ENCODE measurements at regions not wholly inside any gene's neighbourhood (a gene's known extent, or its start where the extent isn't known, plus 50 kb on each side); places are given as distances from the start of the nearest gene placed in this dataset.

DNA sequence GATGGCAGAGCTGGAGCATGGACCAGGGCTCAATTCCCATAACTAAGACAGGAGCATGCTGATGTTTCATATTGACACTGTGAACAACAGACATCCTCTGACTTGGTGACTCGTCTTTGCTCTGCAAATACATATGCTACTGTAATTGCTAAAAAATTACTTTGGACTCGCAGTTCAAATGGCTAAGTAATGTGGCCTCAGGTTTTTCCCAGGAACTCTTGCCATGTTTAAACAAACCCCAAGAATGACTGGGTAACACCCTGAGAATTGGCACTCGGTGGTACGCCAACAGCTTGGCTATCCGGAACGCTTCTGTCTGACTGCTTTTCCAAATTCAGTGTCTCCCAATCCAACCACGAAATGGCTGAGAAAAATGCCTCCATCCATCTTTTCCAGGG, 456.7 kb upstream of the THBS1 start:
- no peak overlapping the region for H4K5ac ChIP-seq (ENCODE audit: insufficient read length, low read depth, low read length)
- H2BK12ac ChIP-seq (ENCODE audit: low read depth, low read length), result no peak overlapping the region
- no peak overlapping the region for H3K56ac ChIP-seq (replicated peaks; ENCODE audit: insufficient read length, low read depth, low read length)
- no peak overlapping the region for H2AK5ac ChIP-seq (ENCODE audit: low read depth, low read length)
- POLR2A ChIA-PET (ENCODE audit: partially characterized antibody), result no interaction called here
- CTCF ChIA-PET (ENCODE audit: partially characterized antibody), result interaction anchor here (0.6 to 2.8 kb wide), 3 partner anchors 307 to 458 kb away, joined by 3 to 11 read pairs (median 3); partner anchors contain the start of gene THBS1
- 96% methylated on average over 7 of the region's 7 CpGs; no CpG with 5 or more reads in 1 of the 2 experiments for WGBS, 2 experiments (ENCODE audit: extremely low coverage in 1 of 2, insufficient coverage in 1 of 2, insufficient read length in 1 of 2, insufficient replicate concordance in 2 of 2, low coverage in 1 of 2, low lambda C conversion rate in 2 of 2, missing lambda C conversion rate in 1 of 2)
- H3K23me2 ChIP-seq (ENCODE audit: low read depth, low read length), result 0 out of 2 replicates have a peak, but pooled peaks cover 1% of the 10 kb centered on the region
- H3K14ac ChIP-seq (ENCODE audit: insufficient read length), result no peak overlapping the region
- no peaks in the 10 kb centered on the region for H3K79me2 ChIP-seq (ENCODE audit: control insufficient read depth in 1 of 2, insufficient read depth in 2 of 2, low read length in 2 of 2)
- no peaks in the 10 kb centered on the region for H3K79me1 ChIP-seq (ENCODE audit: low read depth, low read length)
- H3K9ac ChIP-seq (replicated peaks in 1 of 4; ENCODE audit: extremely low read depth in 1 of 4, low read depth in 3 of 4, low read length in 3 of 4), result no peak overlapping the region
- H3K27ac ChIP-seq (ENCODE audit: low read depth, low read length), result no peak overlapping the region
- H2BK20ac ChIP-seq (ENCODE audit: low read length), result no peak overlapping the region
- no peak overlapping the region for H3K4me2 ChIP-seq (ENCODE audit: insufficient read depth in 1 of 2, low read depth in 2 of 2, low read length in 2 of 2)
- no peak overlapping the region for H2BK120ac ChIP-seq (replicated peaks; ENCODE audit: low read depth, low read length)
- H3K18ac ChIP-seq (ENCODE audit: extremely low read depth, low read length), result no peak overlapping the region
- H4K20me1 ChIP-seq (replicated peaks in 1 of 2; ENCODE audit: control insufficient read depth in 1 of 2, insufficient read depth in 2 of 2, low read length in 2 of 2), result no peaks in the 10 kb centered on the region
- no peak overlapping the region for H4K91ac ChIP-seq (replicated peaks; ENCODE audit: insufficient read length, low read length)
- H3K9me3 ChIP-seq (ENCODE audit: insufficient read depth in 2 of 2, low read depth in 1 of 2, low read length in 1 of 2), result no peaks in the 10 kb centered on the region
- H3K27me3 ChIP-seq (replicated peaks in 1 of 4; ENCODE audit: control insufficient read depth in 3 of 4, extremely low read depth in 1 of 4, insufficient read depth in 3 of 4, low read length in 3 of 4), result no peaks in the 10 kb centered on the region
- H3K36me3 ChIP-seq (ENCODE audit: control insufficient read depth in 2 of 4, insufficient read depth in 4 of 4, low read length in 3 of 4), result no peaks in the 10 kb centered on the region
- H3K4me3 ChIP-seq (ENCODE audit: extremely low read depth in 1 of 4, insufficient read depth in 2 of 4, low read depth in 3 of 4, low read length in 4 of 4), result no peak overlapping the region
- H3K4me1 ChIP-seq (replicated peaks in 1 of 4; ENCODE audit: control insufficient read depth in 3 of 4, insufficient read depth in 4 of 4, low read length in 3 of 4), result peaks cover 0 to 6% (median 3%) of the 10 kb centered on the region in 4 experiments; a peak in 5 of 7 replicates
- DNase-seq (ENCODE audit: low read depth in 1 of 2, low spot score in 2 of 2) (no peak), FAIRE-seq (no peak)
- no peak overlapping the region for H3K23ac ChIP-seq (ENCODE audit: insufficient read length)
- no peak overlapping the region for H2BK5ac ChIP-seq (ENCODE audit: low read depth, low read length)
- H3K4ac ChIP-seq (replicated peaks; ENCODE audit: insufficient read length, low read depth, low read length), result no peak overlapping the region
- TF ChIP-seq, protein P1, sequence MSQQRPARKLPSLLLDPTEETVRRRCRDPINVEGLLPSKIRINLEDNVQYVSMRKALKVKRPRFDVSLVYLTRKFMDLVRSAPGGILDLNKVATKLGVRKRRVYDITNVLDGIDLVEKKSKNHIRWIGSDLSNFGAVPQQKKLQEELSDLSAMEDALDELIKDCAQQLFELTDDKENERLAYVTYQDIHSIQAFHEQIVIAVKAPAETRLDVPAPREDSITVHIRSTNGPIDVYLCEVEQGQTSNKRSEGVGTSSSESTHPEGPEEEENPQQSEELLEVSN (IDR thresholded peaks at IDR 0.05), result no peak
- TF ChIP-seq SIX5 (IDR thresholded peaks at IDR 0.05; ENCODE audit: low read depth, low read length) (no peak), RAD21 (IDR thresholded peaks at IDR 0.05 in 1 of 2, conservative IDR thresholded peaks at IDR 0.05 in 1 of 2; ENCODE audit: low read depth in 2 of 2, low read length in 2 of 2) (no peak), CTBP2 (IDR thresholded peaks at IDR 0.05; ENCODE audit: borderline replicate concordance, insufficient read depth, insufficient read length, low read length) (no peak), SP1 (IDR thresholded peaks at IDR 0.05; ENCODE audit: low read depth, low read length) (no peak)
- H2AFZ ChIP-seq (ENCODE audit: low read length), result no peak overlapping the region
- H2BK15ac ChIP-seq (ENCODE audit: low read length), result no peak overlapping the region
- H4K8ac ChIP-seq (ENCODE audit: extremely low read depth, insufficient read depth, low read length), result no peak overlapping the region
